ENCODE measurements at regions not wholly inside any gene's neighbourhood (a gene's known extent, or its start where the extent isn't known, plus 50 kb on each side); places are given as distances from the start of the nearest gene placed in this dataset.
"Not testable (repeated sequence)": the region's sequence is repeated elsewhere in the genome, so short reads cannot be mapped to it uniquely, and the experiment has no call there.

GRCh38 chr21:6363591-6363990 is 4157.8 kb upstream of the TPTE start:
- DNase-seq (ENCODE audit: low read depth, low spot score) = not testable (repeated sequence)

GRCh38 chr21:6368824-6369223 is 4152.6 kb upstream of the TPTE start:
- DNase-seq (ENCODE audit: low read depth, low spot score) = peak; percentile 50

- peak; percentile 0 for DNase-seq (ENCODE audit: low read depth, low spot score)
Observed at GRCh38 chr21:6373253-6373652, 4148.1 kb upstream of the TPTE start.

GRCh38 chr21:6374232-6374631 is 4147.2 kb upstream of the TPTE start:
- DNase-seq (ENCODE audit: low read depth, low spot score) = peak; percentile 5

- peak; percentile 1 for DNase-seq (ENCODE audit: low read depth, low spot score)
Observed at GRCh38 chr21:6374926-6375325, 4146.5 kb upstream of the TPTE start.

- DNase-seq (ENCODE audit: low read depth, low spot score) = not testable (repeated sequence)
Observed at GRCh38 chr21:6375776-6376175, 4145.6 kb upstream of the TPTE start.

GRCh38 chr21:6376321-6377070 is 4144.9 kb upstream of the TPTE start:
- not testable (repeated sequence) for DNase-seq (ENCODE audit: low read depth, low spot score)
